K562 (cell line): ENCODE measurements at regions not wholly inside any gene's neighbourhood (a gene's known extent, or its start where the extent isn't known, plus 50 kb on each side); places are given as distances from the start of the nearest gene placed in this dataset.
"Not testable (repeated sequence)": the region's sequence is repeated elsewhere in the genome, so short reads cannot be mapped to it uniquely, and the experiment has no call there.

ENCODE experiments used
- ATAC-seq: fragments of 200-7000 bp; cut with Tn5 transposase; 3 replicates; pipeline ENCODE4 v1.9.1; 2020; ENCODE audit warnings: moderate library complexity
- BruUV-seq: library from RNA; stranded (reverse); fragments of 400-500 nt; replicated peaks from 2 replicates; lab custom pipeline; 2021; lab: Mats Ljungman, UMichigan
- CTCF ChIA-PET: fragments of 300-600 bp; formaldehyde crosslinking; extraction: SDS; loops from one replicate; lab custom pipeline; 2021; ENCODE audit warnings: low intra/inter-chr PET ratio; lab: Yijun Ruan, JAX
- POLR2A ChIA-PET: fragments of 300-600, 350-650 bp; sonication (Branson Sonifier 250); formaldehyde crosslinking; extraction: SDS; loops from one replicate; lab custom pipeline; 2021; ENCODE audit warnings: antibody characterized with exemption, inconsistent platforms; lab: Yijun Ruan, JAX
- DNase-seq, 4 experiments: peaks; one replicate each; pipeline versions ENCODE4 v3.0.0 to v3.0.0-alpha.2; 2011 to 2018; ENCODE audit warnings: low spot score in 3 of 4, mixed read lengths in 3 of 4; ENCODE audit errors: extremely low read depth in 1 of 4
- FAIRE-seq: peaks from 2 replicates; lab custom pipeline; 2011; peaks lifted over from hg19 to GRCh38; lab: Jason Lieb, UNC
- H2AFZ ChIP-seq: 2 replicates; pipeline ENCODE4 v1.6.0; 2011; ENCODE audit warnings: low read depth, low read length, control low read depth, inconsistent platforms
- H3K27ac ChIP-seq: fragments of 200-600 bp; 3 replicates; pipeline ENCODE4 v1.8.0; 2011; ENCODE audit warnings: low read depth, mild to moderate bottlenecking, control low read depth, inconsistent platforms, low read length, moderate library complexity, mixed read lengths; ENCODE audit errors: extremely low read depth
- H3K27me3 ChIP-seq, 2 experiments: fragments of 300-600 bp in 1 of 2; 2 replicates in 1 of 2; 3 replicates in 1 of 2; pipeline versions ENCODE4 v1.6.0 to v1.8.0; 2011; ENCODE audit warnings: inconsistent platforms in 2 of 2, low read length in 2 of 2, mild to moderate bottlenecking in 1 of 2, mixed read lengths in 1 of 2, moderate library complexity in 1 of 2; ENCODE audit not compliant: control insufficient read depth in 2 of 2, insufficient read depth in 2 of 2
- H3K36me3 ChIP-seq: fragments of 300-600 bp; 3 replicates; pipeline ENCODE4 v1.8.0; 2011; ENCODE audit warnings: mild to moderate bottlenecking, low read length, inconsistent platforms; ENCODE audit not compliant: control insufficient read depth, insufficient read depth
- H3K4me1 ChIP-seq, 2 experiments: fragments of 200-600 bp in 1 of 2; replicated peaks in 1 of 2; 2 replicates in 1 of 2; 3 replicates in 1 of 2; pipeline versions ENCODE4 v1.5.1 to v1.8.0; 2011; ENCODE audit warnings: inconsistent platforms in 2 of 2, low read length in 2 of 2, mild to moderate bottlenecking in 1 of 2, mixed read lengths in 1 of 2, moderate library complexity in 1 of 2; ENCODE audit not compliant: control insufficient read depth in 2 of 2, insufficient read depth in 2 of 2
- H3K4me2 ChIP-seq: 2 replicates; pipeline ENCODE4 v1.6.1; 2011; ENCODE audit warnings: low read length, control low read depth, inconsistent platforms, mixed read lengths; ENCODE audit not compliant: insufficient read depth
- H3K4me3 ChIP-seq: fragments of 200-600 bp; sonication (generic), shearing (Covaris generic); 2 replicates; pipeline ENCODE4 v1.5.1; 2016; ENCODE audit warnings: control low read depth, inconsistent platforms
- H3K79me2 ChIP-seq: fragments of 200-600 bp; 3 replicates; pipeline ENCODE4 v1.8.0; 2011; ENCODE audit warnings: low read length, inconsistent platforms; ENCODE audit not compliant: control insufficient read depth, insufficient read depth
- H3K9ac ChIP-seq, 2 experiments: 2 replicates each; pipeline versions ENCODE4 v1.6.0 to v1.6.1; 2011; ENCODE audit warnings: low read depth in 2 of 2, low read length in 2 of 2, control low read depth in 1 of 2, inconsistent platforms in 1 of 2, mild to moderate bottlenecking in 1 of 2, mixed read lengths in 1 of 2; ENCODE audit not compliant: insufficient read depth in 1 of 2
- H3K9me1 ChIP-seq: one replicate; pipeline ENCODE4 v1.6.0; 2011; ENCODE audit warnings: inconsistent platforms, mild to moderate bottlenecking, low read length, moderate library complexity; ENCODE audit not compliant: control insufficient read depth, insufficient read depth
- H3K9me3 ChIP-seq: replicated peaks from 2 replicates; pipeline ENCODE4 v1.5.1; 2011; ENCODE audit warnings: low read depth, low read length, inconsistent platforms; ENCODE audit not compliant: control insufficient read depth, insufficient read depth
- H4K20me1 ChIP-seq: replicated peaks from 2 replicates; pipeline ENCODE4 v1.6.1; 2011; ENCODE audit warnings: low read length, inconsistent platforms, mixed read lengths; ENCODE audit not compliant: control insufficient read depth, insufficient read depth
- ERF ChIP-seq: fragments of 450-650 bp; formaldehyde crosslinking; IDR thresholded peaks from 2 replicates; pipeline ENCODE4 v1.4.0; 2020; ENCODE audit warnings: mild to moderate bottlenecking, mixed read lengths
- ESRRB ChIP-seq: fragments of 250-450 bp; sonication (Bioruptor Pico); IDR thresholded peaks from 2 replicates; pipeline ENCODE4 v1.5.0; 2020; ENCODE audit warnings: mild to moderate bottlenecking, moderate library complexity, borderline replicate concordance
- IFI16 ChIP-seq: fragments of 250-450 bp; sonication (Bioruptor Pico); IDR thresholded peaks from 2 replicates; pipeline ENCODE4 v2.1.2; 2022; ENCODE audit warnings: mild to moderate bottlenecking, inconsistent platforms
- MXI1 ChIP-seq: IDR thresholded peaks from 2 replicates; pipeline ENCODE4 v1.6.1; 2011; ENCODE audit warnings: low read depth, mild to moderate bottlenecking, improper control_type of control experiment, low read length
- NFYB ChIP-seq: IDR thresholded peaks from 2 replicates; pipeline ENCODE4 v1.6.1; 2011; ENCODE audit warnings: mild to moderate bottlenecking, moderate library complexity; ENCODE audit not compliant: insufficient read length; ENCODE audit errors: extremely low read depth
- POLR2H ChIP-seq: IDR thresholded peaks from 2 replicates; pipeline ENCODE4 v1.6.1; 2016; ENCODE audit warnings: missing genetic modification characterization, low read depth, mild to moderate bottlenecking, control low read depth, missing compliant biosample characterization, moderate library complexity
- RAD21 ChIP-seq, 2 experiments: fragments of 250-450 bp in 1 of 2; fragments of 450-650 bp in 1 of 2; sonication (Bioruptor Pico) in 1 of 2; formaldehyde crosslinking in 1 of 2; IDR thresholded peaks in 1 of 2; conservative IDR thresholded peaks in 1 of 2; 2 replicates each; pipeline versions ENCODE4 v1.4.0 to v1.8.0; 2020 to 2022; ENCODE audit warnings: mild to moderate bottlenecking in 2 of 2, moderate library complexity in 1 of 2
- RBM17 ChIP-seq: fragments of 200-400 bp; formaldehyde crosslinking; IDR thresholded peaks from 2 replicates; pipeline ENCODE4 v1.6.1; 2017; ENCODE audit warnings: low read depth, mild to moderate bottlenecking, low read length, borderline replicate concordance
- SMAD3 ChIP-seq: fragments of 450-650 bp; formaldehyde crosslinking; conservative IDR thresholded peaks from 2 replicates; pipeline ENCODE4 v1.4.0; 2020; ENCODE audit warnings: mild to moderate bottlenecking
- ZBTB9 ChIP-seq: fragments of 450-650 bp; formaldehyde crosslinking; IDR thresholded peaks from 2 replicates; pipeline ENCODE4 v1.4.0; 2020; ENCODE audit warnings: mild to moderate bottlenecking, moderate library complexity
- ZKSCAN1 ChIP-seq: fragments of 150-350 bp; IDR thresholded peaks from 2 replicates; pipeline ENCODE4 v1.6.1; 2016; ENCODE audit warnings: low read depth, low read length
- ZNF253 ChIP-seq: fragments of 250-450 bp; sonication (Bioruptor Pico); conservative IDR thresholded peaks from 2 replicates; pipeline ENCODE4 v1.6.1; 2021; ENCODE audit warnings: mild to moderate bottlenecking
- ZNF316 ChIP-seq: fragments of 450-650 bp; IDR thresholded peaks from 2 replicates; pipeline ENCODE4 v1.6.1; 2016
- ZNF584 ChIP-seq: fragments of 200-800 bp; sonication (Bioruptor generic); IDR thresholded peaks from 2 replicates; pipeline ENCODE4 v1.6.1; 2016; ENCODE audit warnings: low read depth, mild to moderate bottlenecking, missing genetic modification characterization, missing compliant biosample characterization
- WGBS: fragments of 100-300 bp; shearing (Covaris generic); methylation state at CpG from one replicate; pipeline ENCODE4 v1.1.6; 2016; ENCODE audit warnings: low coverage, mixed read lengths; ENCODE audit not compliant: insufficient coverage; ENCODE audit errors: missing lambda C conversion rate; 5-methylcytosine and 5-hydroxymethylcytosine counted together
- in situ Hi-C: fragments of 300-500 bp; cut with MboI; formaldehyde crosslinking; loops from 4 replicates; pipeline ENCODE4 v1.15.0; 2018; ENCODE audit warnings: inconsistent platforms, mixed read lengths
- intact Hi-C: fragments of 100-400 bp; cut with micrococcal nuclease; formaldehyde crosslinking; loops from 2 replicates; pipeline ENCODE4 v1.14.2; 2022
- TF ChIP-seq, protein P1 (sequence below): fragments of 250-450 bp; sonication (Bioruptor Pico); IDR thresholded peaks from 2 replicates; pipeline ENCODE4 v1.5.0; 2021

- H2AFZ ChIP-seq, H3K27ac ChIP-seq, H3K4me1 ChIP-seq, H3K4me2 ChIP-seq, H3K4me3 ChIP-seq, BruUV-seq, DNase-seq, intact Hi-C loops, H3K9me1 ChIP-seq, FAIRE-seq, H4K20me1 ChIP-seq, H3K9ac ChIP-seq, H3K36me3 ChIP-seq, H3K9me3 ChIP-seq, H3K27me3 ChIP-seq, H3K79me2 ChIP-seq, in situ Hi-C loops, CTCF ChIA-PET, ATAC-seq: not testable (repeated sequence)
- POLR2A ChIA-PET: interaction anchor here (0.6 to 1.0 kb wide), 4 partner anchors 33 to 943 kb away, joined by 3 read pairs; no protein-coding TSS in a partner anchor
- 0 out of 2 replicates have a peak, but pooled peaks have one; percentile 12 for TF ChIP-seq ZNF316
- peak; percentile 65 for TF ChIP-seq NFYB
- 0% methylated on average over 4 of the region's 4 CpGs for WGBS
Measured at GRCh38 chr2:175256391-175256790, 74.9 kb upstream of the ATP5MC3 start.

DNA sequence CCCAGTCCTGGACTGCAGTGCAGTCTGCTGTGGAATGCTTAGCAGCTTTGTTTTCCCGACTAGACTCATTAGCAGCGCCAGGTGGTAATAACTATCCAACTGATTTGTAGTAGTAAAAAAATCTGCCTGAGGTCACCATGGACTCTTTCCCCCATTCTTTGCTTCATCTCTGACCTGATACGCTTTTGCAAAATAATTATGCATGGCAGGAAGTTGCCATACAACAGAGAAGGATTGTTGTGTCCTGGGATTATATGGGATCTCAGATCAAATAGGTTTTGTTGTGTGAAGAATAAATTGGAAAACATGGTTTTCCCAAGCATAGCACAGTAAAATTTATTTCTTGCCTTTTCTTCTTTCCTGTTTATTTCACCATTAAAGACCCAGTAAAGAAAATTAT, 72.4 kb upstream of the ATP5MC3 start:
- no peaks in the 10 kb centered on the region for H3K9me1 ChIP-seq
- WGBS: 2% methylated on average over 3 of the region's 3 CpGs
- ATAC-seq (no peak), DNase-seq (no peak), FAIRE-seq (no peak)
- H4K20me1 ChIP-seq: no peaks in the 10 kb centered on the region
- peaks cover 0 to under 1% of the 10 kb centered on the region in 2 experiments; a peak in 3 of 5 replicates for H3K27me3 ChIP-seq
- H3K4me1 ChIP-seq: peaks cover 0 to 7% of the 10 kb centered on the region in 2 experiments; a peak in 1 of 5 replicates
- CTCF ChIA-PET: no interaction called here
- H3K27ac ChIP-seq: no peak overlapping the region
- in situ Hi-C loops (no loop called here), intact Hi-C loops (loop anchor here (5.0 kb wide), 1 partner anchor 843 kb away; the partner anchor contains the start of gene HOXD12)
- no peak overlapping the region for H3K9ac ChIP-seq
- H2AFZ ChIP-seq: no peak overlapping the region
- no peaks in the 10 kb centered on the region for H3K9me3 ChIP-seq
- BruUV-seq: no TSS peak
- H3K4me3 ChIP-seq: no peak overlapping the region
- H3K4me2 ChIP-seq: no peak overlapping the region
- H3K79me2 ChIP-seq: no peaks in the 10 kb centered on the region
- POLR2A ChIA-PET: interaction anchor here (0.6 kb wide), 1 partner anchor 16 kb away, joined by 3 read pairs; no protein-coding TSS in a partner anchor
- no peaks in the 10 kb centered on the region for H3K36me3 ChIP-seq
- TF ChIP-seq ZNF253 (CRISPR knock-in tag) (no peak), RBM17 (no peak), ZBTB9 (no peak), ESRRB (CRISPR knock-in tag) (no peak), ZKSCAN1 (no peak), ZNF584 (CRISPR knock-in tag) (no peak), MXI1 (no peak), RAD21 (CRISPR knock-in tag; conservative IDR thresholded peaks at IDR 0.05 in 1 of 2, IDR thresholded peaks at IDR 0.05 in 1 of 2) (no peak), POLR2H (tag) (no peak), IFI16 (CRISPR knock-in tag) (no peak), ERF (no peak), SMAD3 (no peak)
- TF ChIP-seq, protein P1, sequence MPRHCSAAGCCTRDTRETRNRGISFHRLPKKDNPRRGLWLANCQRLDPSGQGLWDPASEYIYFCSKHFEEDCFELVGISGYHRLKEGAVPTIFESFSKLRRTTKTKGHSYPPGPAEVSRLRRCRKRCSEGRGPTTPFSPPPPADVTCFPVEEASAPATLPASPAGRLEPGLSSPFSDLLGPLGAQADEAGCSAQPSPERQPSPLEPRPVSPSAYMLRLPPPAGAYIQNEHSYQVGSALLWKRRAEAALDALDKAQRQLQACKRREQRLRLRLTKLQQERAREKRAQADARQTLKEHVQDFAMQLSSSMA: no peak
